Testis (tissue), 2 donors: ENCODE measurements at regions not wholly inside any gene's neighbourhood (a gene's known extent, or its start where the extent isn't known, plus 50 kb on each side); places are given as distances from the start of the nearest gene placed in this dataset.

Experiments used
- CTCF ChIP-seq, 3 experiments: fragments of 450-650 bp in 2 of 3; fragments of 200-600 bp in 1 of 3; sonication (generic) in 1 of 3; IDR thresholded peaks; one replicate each; pipeline ENCODE4 v1.5.1; 2016 to 2019; ENCODE audit warnings: antibody characterized with exemption in 3 of 3, mild to moderate bottlenecking in 2 of 3, moderate library complexity in 1 of 3
- POLR2A ChIP-seq: fragments of 450-650 bp; IDR thresholded peaks from one replicate; pipeline ENCODE4 v1.6.1; 2017; ENCODE audit warnings: antibody characterized with exemption, mild to moderate bottlenecking, moderate library complexity

- TF ChIP-seq CTCF (IDR thresholded peaks at IDR 0.05): no peak
- no peak for TF ChIP-seq POLR2A
Measured at GRCh38 chr12:93234641-93235040, 143.1 kb upstream of the NUDT4 start.
